GM18861 (cell line): ENCODE measurements at regions not wholly inside any gene's neighbourhood (a gene's known extent, or its start where the extent isn't known, plus 50 kb on each side); places are given as distances from the start of the nearest gene placed in this dataset.
"Not testable (repeated sequence)": the region's sequence is repeated elsewhere in the genome, so short reads cannot be mapped to it uniquely, and the experiment has no call there.

Experiments
- ATAC-seq: cut with Tn5 transposase; IDR thresholded peaks from one replicate; pipeline ENCODE4 v1.9.1; 2021; ENCODE audit not compliant: unreplicated experiment

GRCh38 chr7:113267271-113267670 lies 148.9 kb upstream of the SMIM30 start:
- ATAC-seq = no peak

DNA sequence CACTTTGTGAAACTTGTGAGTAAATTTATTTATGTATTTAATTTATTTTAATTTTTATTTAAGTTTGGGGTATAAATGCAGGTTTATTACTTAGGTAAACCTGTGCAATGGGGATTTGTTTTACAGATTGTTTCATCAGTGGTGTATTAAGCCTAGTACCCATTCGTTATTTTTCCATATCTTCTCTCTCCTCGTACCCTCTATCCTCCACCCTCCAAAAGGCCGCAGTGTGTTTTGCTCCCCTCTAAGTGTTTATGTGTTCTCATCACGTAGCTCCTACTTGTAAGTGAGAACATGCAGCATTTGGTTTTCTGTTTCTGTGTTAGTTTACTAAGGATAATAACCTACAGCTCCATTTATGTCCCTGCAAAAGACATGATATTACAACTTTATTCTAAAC lies 145.4 kb upstream of the SMIM30 start:
- ATAC-seq = no peak

DNA sequence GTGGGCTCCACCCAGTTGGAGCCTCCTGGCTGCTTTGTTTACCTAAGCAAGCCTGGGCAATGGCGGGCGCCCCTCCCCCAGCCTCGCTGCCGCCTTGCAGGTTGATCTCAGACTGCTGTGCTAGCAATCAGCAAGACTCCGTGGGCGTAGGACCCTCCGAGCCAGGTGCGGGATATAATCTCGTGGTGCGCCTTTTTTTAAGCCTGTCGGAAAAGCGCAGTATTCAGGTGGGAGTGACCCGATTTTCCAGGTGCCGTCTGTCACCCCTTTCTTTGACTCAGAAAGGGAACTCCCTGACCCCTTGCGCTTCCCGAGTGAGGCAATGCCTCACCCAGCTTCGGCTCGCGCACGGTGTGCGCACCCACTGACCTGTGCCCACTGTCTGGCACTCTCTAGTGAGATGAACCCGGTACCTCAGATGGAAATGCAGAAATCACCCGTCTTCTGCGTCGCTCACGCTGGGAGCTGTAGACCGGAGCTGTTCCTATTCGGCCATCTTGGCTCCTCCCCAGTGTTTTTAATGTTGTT lies 144.9 kb upstream of the SMIM30 start:
- ATAC-seq = not testable (repeated sequence)

DNA sequence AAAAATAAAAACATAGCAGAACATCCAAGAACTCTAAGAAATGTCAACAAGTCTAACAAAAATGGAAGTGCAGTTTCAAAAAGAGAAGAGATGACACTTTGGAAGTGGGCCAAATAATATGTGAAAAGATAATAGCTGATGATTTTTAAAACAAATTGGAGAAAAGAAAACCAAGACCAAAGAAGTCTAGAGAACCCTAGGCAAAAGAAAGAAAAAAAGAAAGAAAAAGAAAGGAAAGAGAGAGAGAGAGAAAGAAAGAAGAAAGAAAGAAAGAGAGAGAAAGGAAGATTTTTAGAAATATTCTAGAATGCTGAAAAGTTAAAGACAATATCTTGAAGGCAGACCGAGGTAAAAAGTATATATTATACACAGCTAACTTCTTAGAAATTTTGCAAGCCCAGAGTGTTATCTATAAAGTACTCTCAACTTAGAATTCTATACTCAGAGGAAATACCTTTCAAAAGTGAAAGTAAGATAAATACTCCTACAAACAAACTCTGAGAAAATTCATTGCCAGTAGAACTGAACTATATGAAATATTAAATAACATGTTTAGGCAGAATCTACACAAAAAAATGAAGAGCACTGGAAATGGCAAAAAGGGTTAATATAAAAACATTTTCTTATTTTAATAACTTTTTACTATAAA lies 138.7 kb upstream of the SMIM30 start:
- no peak for ATAC-seq

GRCh38 chr7:113247198-113247597 lies 128.8 kb upstream of the SMIM30 start:
- ATAC-seq = no peak

GRCh38 chr7:113246738-113247137 lies 128.4 kb upstream of the SMIM30 start:
- no peak for ATAC-seq

DNA sequence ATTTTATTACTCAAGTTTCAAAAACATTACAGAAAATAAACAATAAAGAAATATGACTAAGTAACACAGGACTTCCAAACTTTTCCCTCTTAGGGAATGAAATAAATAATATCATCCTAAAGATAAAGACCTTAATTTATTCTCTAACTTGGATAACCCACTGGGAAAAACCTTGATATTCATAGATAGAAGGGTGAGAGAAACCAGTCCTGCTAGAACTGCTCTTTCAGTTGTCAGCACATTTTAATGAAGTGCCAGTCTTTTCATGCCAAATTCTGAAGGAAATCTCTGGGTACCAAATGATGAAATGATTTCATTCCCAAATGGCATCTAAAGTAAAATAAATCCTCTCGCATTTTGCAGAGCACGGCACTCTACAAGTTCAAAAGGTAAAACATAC lies 114.5 kb upstream of the SMIM30 start:
- ATAC-seq = no peak

- no peak for ATAC-seq
Measured at GRCh38 chr7:113230691-113231090, 112.3 kb upstream of the SMIM30 start.

- ATAC-seq = no peak
Measured at GRCh38 chr7:113217314-113217713, 99.0 kb upstream of the SMIM30 start.

GRCh38 chr7:113216038-113216437 lies 97.7 kb upstream of the SMIM30 start:
- no peak for ATAC-seq

GRCh38 chr7:113209449-113210203 lies 91.3 kb upstream of the SMIM30 start:
- ATAC-seq = no peak

DNA sequence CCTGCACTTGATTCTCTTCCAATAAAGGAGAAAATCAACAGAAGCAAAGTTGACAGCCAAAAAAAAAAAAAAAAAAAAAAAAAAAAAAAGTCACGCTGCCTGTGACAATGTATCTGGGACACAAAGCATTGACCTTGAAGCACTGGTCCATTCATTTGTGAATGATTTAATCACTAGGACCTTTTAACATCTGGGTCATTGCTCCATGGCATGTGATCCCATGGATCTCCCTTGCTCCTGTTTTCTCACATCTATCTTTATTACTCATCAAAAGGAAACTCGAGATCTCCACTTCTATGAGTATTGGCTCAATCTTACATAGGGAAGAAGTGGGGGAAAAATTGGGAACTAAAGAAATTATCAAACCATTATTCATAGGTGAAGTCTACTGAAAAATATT lies 89.6 kb upstream of the SMIM30 start:
- no peak for ATAC-seq

- no peak for ATAC-seq
Measured at GRCh38 chr7:113207441-113207840, 89.1 kb upstream of the SMIM30 start.

DNA sequence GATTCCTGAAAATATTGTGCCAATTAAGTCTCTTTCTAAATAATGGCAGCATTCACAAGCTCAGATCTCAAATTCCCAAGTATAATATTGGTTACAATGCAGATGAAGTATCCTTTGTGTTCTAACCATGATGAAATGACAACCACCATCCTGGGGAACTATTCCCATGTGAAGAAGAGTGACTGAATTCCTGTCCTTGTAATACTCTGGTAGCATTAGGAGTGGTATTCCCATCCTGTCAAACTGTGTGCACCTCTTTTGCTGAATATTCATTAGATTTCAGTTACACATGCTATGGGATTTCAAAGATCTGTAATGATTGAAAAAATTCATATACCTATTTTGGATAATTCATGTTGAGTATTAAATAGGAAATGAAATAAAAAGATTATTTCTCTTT lies 86.1 kb upstream of the SMIM30 start:
- no peak for ATAC-seq

- no peak for ATAC-seq
Measured at GRCh38 chr7:113202284-113202683, 83.9 kb upstream of the SMIM30 start.

- no peak for ATAC-seq
Measured at GRCh38 chr7:113200281-113200680, 81.9 kb upstream of the SMIM30 start.

DNA sequence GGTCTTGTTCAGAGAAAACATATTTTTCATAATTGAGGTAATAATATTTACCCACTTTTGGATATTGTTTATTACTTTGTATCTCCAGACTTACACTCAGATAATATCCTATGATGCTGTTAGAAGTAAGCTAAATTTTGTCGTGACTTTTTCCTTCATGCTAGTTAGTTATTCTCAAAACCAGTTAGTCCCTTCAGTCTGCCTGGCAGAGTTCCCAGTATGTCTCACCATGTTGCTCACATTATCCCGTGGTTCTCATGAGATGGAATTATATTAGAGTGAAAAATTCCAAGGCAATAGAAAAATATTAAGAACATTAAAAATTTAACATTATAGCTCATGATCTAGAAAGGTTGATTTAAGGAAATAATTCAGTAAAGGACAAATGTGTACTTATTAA lies 81.5 kb upstream of the SMIM30 start:
- no peak for ATAC-seq

DNA sequence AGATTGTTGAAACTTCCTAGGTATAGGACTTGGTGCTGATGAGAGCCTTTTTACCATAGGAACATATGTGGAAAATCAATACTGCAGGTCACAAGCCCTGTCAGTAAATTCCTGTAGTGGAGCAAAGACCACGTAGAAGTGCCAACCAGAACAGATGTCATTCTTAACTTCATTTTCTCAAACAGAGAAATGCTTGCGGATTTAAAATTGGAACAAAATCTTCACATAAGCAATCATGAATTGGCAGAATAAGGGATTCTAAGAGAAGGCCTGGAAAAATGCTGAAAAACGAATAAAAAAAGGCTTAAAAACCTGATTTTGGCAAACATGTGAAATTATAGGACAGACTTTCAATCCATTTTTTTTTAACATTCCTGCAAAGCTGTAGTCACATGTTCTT lies 80.8 kb upstream of the SMIM30 start:
- ATAC-seq = no peak

DNA sequence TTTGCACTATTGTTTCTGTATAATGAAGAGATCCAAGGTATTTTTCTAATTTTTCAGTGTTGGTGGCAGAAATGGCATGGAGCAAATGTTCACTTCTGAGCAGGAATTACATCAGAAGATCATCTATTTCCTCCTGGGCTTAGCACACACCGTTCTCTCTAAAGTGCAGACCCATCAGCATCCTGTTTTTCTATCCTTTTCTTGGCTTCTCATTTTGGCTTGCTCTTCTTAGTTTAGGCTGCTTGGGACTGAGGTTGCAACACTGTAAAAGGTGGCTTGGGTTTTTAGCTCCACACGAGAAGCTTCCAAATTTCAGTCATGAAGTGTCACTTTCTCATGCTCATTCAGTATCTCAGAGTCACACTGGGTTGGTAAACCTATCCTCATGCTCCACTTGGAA lies 79.9 kb upstream of the SMIM30 start:
- no peak for ATAC-seq

DNA sequence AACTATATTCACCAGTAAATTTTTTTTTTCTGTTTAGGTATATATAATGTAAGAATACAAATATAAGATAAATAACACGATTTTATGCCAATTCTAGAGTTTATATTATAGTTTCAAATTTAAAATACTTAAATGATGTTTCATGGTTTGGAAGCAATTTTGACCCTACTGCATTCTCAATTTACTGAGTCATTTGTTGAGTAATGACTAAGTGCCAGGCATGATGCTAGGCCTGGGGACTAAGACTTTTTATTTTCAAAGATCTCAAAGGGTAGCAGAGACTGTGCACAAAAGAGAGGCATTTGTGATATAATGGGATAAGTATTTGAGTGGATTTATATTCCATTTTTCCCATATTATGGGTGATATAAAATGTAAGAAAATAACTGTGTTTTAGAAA lies 78.9 kb upstream of the SMIM30 start:
- no peak for ATAC-seq

GRCh38 chr7:113188396-113188795 lies 70.0 kb upstream of the SMIM30 start:
- no peak for ATAC-seq

DNA sequence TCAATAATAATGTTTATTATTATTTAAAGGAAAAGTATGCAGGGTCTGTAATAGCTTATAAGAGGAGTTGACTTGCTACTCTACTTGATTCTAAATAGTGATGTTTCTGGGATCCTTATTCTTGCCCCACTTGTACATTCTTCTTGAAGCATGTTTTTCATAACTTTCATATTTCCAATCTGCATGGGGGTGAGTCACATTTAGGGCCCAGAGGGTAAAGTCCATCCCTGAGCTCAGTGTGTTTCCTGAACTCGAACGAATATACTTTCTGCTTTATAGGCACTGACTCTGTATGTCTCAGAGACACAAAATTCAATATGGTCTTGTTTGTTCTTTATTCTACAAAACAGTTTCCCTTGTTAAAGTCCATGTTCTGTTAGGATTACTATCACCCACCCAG lies 61.0 kb upstream of the SMIM30 start:
- ATAC-seq = no peak

DNA sequence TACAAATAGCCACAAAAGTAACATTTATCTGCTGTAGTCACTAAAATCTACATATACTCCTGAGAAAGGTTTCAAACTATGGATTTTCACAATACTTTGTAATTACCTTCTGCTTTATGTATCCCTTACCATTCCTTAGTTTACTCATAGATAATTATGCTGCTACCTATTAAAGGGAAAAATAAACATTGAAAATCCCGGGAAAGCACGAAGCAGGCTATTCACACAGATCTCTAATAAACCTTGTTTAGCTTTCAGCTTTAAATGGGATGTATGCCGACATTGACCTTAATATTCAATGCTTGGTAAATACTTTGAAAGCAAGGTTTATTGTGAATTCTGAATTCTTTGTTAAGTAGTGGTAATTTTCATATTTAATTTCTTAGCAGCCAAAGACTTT lies 58.5 kb upstream of the SMIM30 start:
- ATAC-seq = no peak
